ENCODE measurements at regions not wholly inside any gene's neighbourhood (a gene's known extent, or its start where the extent isn't known, plus 50 kb on each side); places are given as distances from the start of the nearest gene placed in this dataset.

DNA sequence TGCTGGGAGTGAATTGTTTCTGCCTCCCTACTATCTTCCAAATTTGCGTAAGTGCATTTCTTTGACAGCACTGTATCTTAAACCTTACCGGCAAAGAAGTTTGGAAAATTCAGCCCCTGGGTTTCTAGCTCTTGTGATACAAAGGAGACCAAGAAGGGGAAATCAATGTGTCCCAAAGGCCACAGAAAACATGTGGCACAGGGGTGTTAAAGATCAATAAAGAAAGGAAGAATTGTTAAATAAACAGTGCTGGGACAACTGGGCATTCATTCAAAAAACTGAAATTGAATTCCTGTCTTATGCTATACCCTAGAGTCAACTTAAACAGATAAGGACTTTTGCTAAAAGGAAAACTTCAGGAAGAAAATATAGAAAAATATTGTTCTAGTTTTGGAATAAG, 328.1 kb downstream of the MAN2A1 start:
- FAIRE-seq (no peak), ATAC-seq (no peak), DNase-seq (ENCODE audit: low read depth, low spot score) (no peak)
- SMC1A ChIA-PET (ENCODE audit: uncharacterized antibody, unreplicated experiment), result no interaction called here
- 95% methylated on average over 2 of the region's 2 CpGs for WGBS (ENCODE audit: insufficient coverage, insufficient replicate concordance, low lambda C conversion rate, missing lambda C conversion rate)
- no peak overlapping the region for H3K4me2 ChIP-seq (ENCODE audit: control insufficient read depth, insufficient read depth)
- intact Hi-C loops (cut with micrococcal nuclease; ENCODE audit: unreplicated experiment), result no loop called here
- H3K9ac ChIP-seq (ENCODE audit: control insufficient read depth, insufficient read depth, low read length), result no peak overlapping the region
- H3K36me3 ChIP-seq (ENCODE audit: control insufficient read depth in 2 of 2, insufficient read depth in 2 of 2, low read length in 1 of 2), result no peaks in the 10 kb centered on the region
- no peaks in the 10 kb centered on the region for H3K27me3 ChIP-seq (replicated peaks in 1 of 2; ENCODE audit: control insufficient read depth in 2 of 2, insufficient read depth in 2 of 2, low read length in 1 of 2)
- H3K9me3 ChIP-seq (replicated peaks; ENCODE audit: control insufficient read depth, insufficient read depth, low read length), result no peaks in the 10 kb centered on the region
- POLR2A ChIA-PET, result no interaction called here
- RAD21 ChIA-PET (ENCODE audit: unreplicated experiment), result no interaction called here
- H3K4me1 ChIP-seq (ENCODE audit: control insufficient read depth, insufficient read depth, low read length), result no peaks in the 10 kb centered on the region
- in situ Hi-C loops (cut with MboI), result no loop called here
- no peaks in the 10 kb centered on the region for H4K20me1 ChIP-seq (ENCODE audit: control insufficient read depth, insufficient read depth)
- CTCF ChIA-PET, result no interaction called here
- BruUV-seq (replicated peaks), result no TSS peak
- H3K27ac ChIP-seq (ENCODE audit: control insufficient read depth, insufficient read depth), result no peak overlapping the region
- no peak overlapping the region for H3K4me3 ChIP-seq
- no peak overlapping the region for H2AFZ ChIP-seq (ENCODE audit: control insufficient read depth, low read depth, low read length)
- H3K79me2 ChIP-seq (ENCODE audit: control insufficient read depth, insufficient read depth, low read length), result no peaks in the 10 kb centered on the region
- no peak for TF ChIP-seq NFYA (IDR thresholded peaks at IDR 0.05; ENCODE audit: borderline replicate concordance, low read depth, low read length)
- TF ChIP-seq, protein P1, sequence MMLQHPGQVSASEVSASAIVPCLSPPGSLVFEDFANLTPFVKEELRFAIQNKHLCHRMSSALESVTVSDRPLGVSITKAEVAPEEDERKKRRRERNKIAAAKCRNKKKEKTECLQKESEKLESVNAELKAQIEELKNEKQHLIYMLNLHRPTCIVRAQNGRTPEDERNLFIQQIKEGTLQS (IDR thresholded peaks at IDR 0.05; ENCODE audit: borderline replicate concordance, extremely low read depth, low read depth, low read length), result no peak
- no peak for TF ChIP-seq TCF3 (IDR thresholded peaks at IDR 0.05; ENCODE audit: borderline replicate concordance, insufficient read depth, low read depth, low read length)
- TF ChIP-seq, protein P2, sequence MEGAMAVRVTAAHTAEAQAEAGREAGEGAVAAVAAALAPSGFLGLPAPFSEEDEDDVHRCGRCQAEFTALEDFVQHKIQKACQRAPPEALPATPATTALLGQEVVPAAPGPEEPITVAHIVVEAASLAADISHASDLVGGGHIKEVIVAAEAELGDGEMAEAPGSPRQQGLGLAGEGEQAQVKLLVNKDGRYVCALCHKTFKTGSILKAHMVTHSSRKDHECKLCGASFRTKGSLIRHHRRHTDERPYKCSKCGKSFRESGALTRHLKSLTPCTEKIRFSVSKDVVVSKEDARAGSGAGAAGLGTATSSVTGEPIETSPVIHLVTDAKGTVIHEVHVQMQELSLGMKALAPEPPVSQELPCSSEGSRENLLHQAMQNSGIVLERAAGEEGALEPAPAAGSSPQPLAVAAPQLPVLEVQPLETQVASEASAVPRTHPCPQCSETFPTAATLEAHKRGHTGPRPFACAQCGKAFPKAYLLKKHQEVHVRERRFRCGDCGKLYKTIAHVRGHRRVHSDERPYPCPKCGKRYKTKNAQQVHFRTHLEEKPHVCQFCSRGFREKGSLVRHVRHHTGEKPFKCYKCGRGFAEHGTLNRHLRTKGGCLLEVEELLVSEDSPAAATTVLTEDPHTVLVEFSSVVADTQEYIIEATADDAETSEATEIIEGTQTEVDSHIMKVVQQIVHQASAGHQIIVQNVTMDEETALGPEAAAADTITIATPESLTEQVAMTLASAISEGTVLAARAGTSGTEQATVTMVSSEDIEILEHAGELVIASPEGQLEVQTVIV (IDR thresholded peaks at IDR 0.05; ENCODE audit: borderline replicate concordance, partially characterized antibody), result no peak
- TF ChIP-seq GABPA (IDR thresholded peaks at IDR 0.05; ENCODE audit: low read depth), result no peak
- TF ChIP-seq HDAC2 (IDR thresholded peaks at IDR 0.05), result no peak
- TF ChIP-seq ZNF384 (IDR thresholded peaks at IDR 0.05; ENCODE audit: borderline replicate concordance, low read depth, low read length), result no peak

All from GM12878 (cell line).